IMR-90 (cell line): ENCODE measurements at regions not wholly inside any gene's neighbourhood (a gene's known extent, or its start where the extent isn't known, plus 50 kb on each side); places are given as distances from the start of the nearest gene placed in this dataset.

ENCODE experiments used
- CTCF ChIP-seq: conservative IDR thresholded peaks from 2 replicates; pipeline ENCODE4 v1.5.1; 2012; ENCODE audit warnings: mild to moderate bottlenecking, low read depth, low read length, improper control_type of control experiment
- RAD21 ChIP-seq: IDR thresholded peaks from 2 replicates; pipeline ENCODE4 v1.6.1; 2012; ENCODE audit warnings: low read length, improper control_type of control experiment

GRCh38 chr3:28745916-28746617, 397.4 kb upstream of the AZI2 start:
- TF ChIP-seq CTCF (no peak), RAD21 (no peak)
